SK-N-SH (cell line): ENCODE measurements at regions not wholly inside any gene's neighbourhood (a gene's known extent, or its start where the extent isn't known, plus 50 kb on each side); places are given as distances from the start of the nearest gene placed in this dataset.

Experiments used
- MEF2A ChIP-seq: IDR thresholded peaks from 2 replicates; pipeline ENCODE4 v1.4.0; 2012; ENCODE audit warnings: low read depth, borderline replicate concordance
- USF2 ChIP-seq: fragments of 150-350 bp; IDR thresholded peaks from 2 replicates; pipeline ENCODE4 v1.6.1; 2017; ENCODE audit warnings: antibody characterized with exemption, low read length, low read depth, borderline replicate concordance
- TF ChIP-seq, protein P1 (sequence below): fragments of 200-600 bp; sonication (generic); IDR thresholded peaks from 2 replicates; pipeline ENCODE4 v1.6.1; 2017; ENCODE audit warnings: antibody characterized with exemption, mild to moderate bottlenecking, moderate library complexity

- TF ChIP-seq MEF2A (no peak), USF2 (no peak)
- TF ChIP-seq, protein P1, sequence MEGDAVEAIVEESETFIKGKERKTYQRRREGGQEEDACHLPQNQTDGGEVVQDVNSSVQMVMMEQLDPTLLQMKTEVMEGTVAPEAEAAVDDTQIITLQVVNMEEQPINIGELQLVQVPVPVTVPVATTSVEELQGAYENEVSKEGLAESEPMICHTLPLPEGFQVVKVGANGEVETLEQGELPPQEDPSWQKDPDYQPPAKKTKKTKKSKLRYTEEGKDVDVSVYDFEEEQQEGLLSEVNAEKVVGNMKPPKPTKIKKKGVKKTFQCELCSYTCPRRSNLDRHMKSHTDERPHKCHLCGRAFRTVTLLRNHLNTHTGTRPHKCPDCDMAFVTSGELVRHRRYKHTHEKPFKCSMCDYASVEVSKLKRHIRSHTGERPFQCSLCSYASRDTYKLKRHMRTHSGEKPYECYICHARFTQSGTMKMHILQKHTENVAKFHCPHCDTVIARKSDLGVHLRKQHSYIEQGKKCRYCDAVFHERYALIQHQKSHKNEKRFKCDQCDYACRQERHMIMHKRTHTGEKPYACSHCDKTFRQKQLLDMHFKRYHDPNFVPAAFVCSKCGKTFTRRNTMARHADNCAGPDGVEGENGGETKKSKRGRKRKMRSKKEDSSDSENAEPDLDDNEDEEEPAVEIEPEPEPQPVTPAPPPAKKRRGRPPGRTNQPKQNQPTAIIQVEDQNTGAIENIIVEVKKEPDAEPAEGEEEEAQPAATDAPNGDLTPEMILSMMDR, result no peak
Observed at GRCh38 chr12:89803412-89803811, 94.8 kb upstream of the ATP2B1 start.
